ENCODE measurements at regions not wholly inside any gene's neighbourhood (a gene's known extent, or its start where the extent isn't known, plus 50 kb on each side); places are given as distances from the start of the nearest gene placed in this dataset.

DNA sequence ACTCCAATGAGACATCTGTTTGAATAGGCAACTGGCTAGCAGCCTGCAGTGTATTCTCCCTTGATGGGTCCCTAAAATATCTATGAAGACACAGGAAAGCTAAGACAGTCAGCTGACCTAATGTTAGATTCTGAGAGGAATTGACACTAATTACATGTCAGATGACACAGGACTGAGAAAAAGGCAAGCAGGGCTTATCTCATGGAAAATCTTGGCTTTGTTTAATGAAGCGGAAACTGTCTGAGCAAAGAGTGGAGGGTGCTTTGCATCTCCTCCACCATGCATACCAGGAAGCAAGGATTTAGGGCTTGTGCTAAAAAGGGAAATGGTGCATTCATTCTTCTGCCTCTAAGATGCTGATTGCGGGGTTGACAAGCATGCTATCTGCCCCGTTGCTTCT is 135.5 kb upstream of the GLI3 start:
- DNase-seq (ENCODE audit: low read depth): peak; percentile 73

DNA sequence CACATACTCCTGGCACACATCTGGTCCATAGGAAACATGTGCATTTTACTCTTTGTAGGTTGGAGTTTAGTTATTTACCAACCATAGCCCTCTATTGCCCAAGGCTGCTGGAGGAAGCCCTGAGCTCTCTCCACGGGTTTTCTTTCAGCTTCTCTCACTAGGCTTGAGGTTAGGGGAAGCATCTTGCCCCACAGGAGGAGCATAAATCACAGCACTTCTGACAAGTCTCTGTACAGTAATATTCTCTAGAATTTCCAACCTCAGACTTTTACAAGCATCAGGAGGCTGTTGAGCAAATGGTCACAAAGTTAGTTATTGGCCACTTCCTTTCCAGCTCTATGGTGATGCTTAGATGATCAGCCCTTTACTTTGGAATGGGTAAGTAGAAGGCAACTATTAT is 122.9 kb upstream of the GLI3 start:
- DNase-seq (ENCODE audit: low read depth): peak; percentile 31

DNA sequence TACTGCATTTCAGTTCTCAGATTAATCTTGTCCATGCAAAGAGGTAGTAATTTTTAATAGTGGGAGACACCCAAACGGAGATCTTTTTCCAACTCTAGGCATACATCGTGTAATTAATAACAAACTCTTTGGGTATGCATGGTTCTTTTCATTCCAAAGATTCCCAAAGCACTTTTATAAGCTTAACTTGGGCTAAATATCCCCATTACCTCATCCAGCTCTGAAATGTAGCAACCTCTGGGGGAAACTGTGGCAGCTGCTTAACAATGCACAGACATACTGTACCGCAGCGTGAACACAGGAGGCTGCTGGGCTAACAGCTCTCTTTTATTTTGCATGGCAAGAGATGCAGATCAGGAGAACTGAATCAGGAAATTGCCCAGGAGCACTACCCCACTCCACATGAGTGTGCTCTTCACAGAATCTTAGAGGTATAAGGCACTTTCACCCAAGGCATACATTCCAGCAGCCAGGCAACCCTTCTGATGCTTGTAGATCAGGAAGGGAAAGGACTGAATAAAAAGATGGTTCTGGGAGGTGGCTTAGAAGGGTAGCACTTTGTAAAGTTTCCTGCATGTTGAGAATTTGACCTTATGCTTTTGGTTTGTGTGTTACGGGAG is 114.4 kb upstream of the GLI3 start:
- no peak for DNase-seq (ENCODE audit: low read depth)

DNA sequence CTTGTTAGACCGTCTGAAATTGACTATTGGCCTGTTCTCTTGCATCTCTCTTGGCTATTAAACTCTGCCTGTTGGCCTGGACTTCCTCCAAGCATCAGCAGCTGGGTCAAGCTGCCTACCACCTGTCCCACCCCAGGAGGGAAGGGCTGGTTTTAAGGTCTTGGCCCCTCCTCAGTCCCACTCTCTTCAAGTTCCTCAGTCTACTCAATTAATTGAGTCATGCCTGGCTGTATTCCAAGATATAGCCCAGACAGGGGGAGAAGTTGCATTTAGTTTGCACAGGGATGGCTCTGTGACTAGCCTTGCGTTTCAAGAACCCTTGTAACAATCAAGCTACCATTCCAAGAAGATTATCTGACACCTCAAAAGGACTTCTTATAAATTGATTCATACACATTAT is 113.8 kb upstream of the GLI3 start:
- peak; percentile 16 for DNase-seq (ENCODE audit: low read depth)

DNA sequence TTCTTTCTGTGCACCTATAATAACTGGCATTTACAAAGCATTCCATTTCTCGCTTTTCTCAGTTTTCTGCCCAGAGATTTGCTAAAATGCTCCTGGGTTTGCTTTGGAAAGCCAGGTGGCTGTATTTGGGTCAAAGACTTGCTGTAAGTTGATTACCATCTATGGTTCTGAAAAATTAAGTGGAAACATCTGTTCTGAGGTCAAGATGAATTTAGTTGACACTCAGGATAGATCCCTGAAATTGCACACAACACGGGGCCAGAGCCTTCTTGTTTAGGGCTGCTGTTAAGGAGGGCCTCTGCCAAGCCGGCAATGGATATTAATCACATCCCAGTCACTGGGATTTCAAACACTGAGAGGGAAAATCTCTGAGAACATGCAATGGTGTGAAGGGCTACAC is 111.6 kb upstream of the GLI3 start:
- DNase-seq (ENCODE audit: low read depth): peak; percentile 47

DNA sequence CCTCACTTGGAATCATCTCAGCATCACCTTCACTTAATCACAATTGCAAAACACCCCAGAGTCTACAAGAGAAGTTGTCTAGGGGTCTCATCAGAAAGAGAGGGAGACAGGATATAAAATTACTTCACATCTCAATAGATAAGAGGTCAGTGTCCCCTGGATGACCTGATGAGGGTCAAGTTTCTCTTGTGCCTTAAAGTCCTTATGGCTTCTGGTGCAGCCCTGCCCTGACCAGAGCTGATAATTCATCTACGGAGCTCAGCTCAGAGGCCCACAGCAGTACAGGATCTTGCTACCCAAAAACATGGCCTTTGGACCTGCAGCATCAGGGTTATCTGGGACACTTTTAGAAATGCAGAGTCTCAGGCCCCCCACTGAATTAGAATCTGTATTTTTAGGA is 111.1 kb upstream of the GLI3 start:
- no peak for DNase-seq (ENCODE audit: low read depth)

DNA sequence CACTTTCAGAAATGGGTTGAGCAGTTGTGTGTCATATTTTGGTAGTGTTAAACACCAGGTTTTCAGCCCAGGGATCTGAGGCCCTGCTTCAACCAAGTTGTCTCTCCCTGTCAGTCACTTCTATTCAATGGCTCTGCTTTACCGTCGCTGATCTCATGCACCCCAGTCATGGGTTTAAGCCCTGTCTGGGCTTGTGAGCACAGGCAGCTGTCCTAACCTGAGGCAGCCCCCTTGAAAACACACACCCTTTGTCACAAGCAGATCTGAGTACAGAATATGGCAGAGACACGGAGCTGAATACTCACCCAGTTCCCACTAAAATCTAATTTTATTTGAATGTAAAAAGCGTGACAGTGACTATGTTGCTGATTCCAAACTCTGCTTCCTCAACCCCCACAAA is 110.6 kb upstream of the GLI3 start:
- DNase-seq (ENCODE audit: low read depth): no peak

DNA sequence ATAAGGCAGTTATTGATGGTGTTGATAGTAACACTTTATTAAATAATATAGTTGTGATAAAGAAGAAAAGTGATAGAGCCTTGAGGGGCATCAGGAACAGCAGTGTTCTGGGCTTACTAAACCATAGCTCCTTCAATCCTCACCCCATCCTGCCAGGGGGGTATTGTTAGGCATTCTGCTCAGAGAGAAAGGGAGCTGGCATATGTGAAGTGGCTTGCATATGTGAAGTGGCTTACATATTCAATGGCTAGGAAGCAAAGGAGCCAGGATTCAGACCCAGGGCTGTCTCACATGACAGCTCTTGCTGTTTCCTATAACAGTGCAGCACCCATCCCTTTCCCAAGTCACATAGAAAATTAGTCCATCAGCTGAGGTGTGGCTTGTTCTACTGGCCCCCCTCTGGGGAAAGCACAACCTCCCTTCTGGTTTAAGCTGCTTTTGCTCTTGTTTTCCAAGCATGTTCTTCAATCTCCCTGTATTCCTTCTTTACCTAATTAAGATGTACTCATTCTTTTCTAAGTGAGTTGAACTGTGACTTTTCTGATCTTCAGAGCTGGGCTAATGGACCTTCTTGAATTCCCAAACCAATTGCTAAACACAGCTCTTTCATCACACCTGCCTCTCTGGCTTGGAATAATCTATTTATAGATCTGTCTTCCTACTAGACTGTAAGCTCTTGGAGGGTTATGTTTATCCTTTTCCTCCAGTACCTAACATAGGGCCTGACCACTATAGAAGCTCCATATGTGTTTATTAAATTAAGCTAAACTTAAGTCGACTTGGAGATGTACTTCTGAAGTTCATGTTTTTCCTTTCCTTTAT is 108.7 kb upstream of the GLI3 start:
- DNase-seq (ENCODE audit: low read depth): no peak

DNA sequence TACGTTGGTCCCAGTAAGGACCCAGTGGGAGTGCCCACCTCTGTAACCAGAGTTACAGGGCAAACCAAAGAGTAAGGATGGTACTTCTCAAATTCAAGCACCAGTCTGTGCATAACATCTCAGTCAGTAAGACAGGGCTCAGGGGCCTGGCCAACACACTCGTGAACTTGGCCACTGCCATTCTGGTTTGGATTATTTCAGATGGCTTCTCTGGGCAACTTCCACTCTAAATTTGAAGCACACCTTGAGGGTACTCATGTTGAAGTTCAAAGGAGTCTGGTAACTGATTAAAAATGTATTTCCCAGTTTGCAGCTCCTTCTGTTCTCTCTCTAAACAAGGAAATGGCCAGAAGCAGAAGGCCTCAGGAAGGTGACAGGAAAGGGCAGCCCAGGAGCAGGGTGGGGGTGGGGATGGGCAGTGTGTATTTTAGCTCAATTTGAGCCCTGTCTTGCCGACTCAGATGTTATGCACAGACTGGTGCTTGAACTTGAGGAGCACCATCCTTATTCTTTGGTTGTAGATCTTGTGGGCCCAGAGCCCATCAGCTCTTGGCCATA is 107.3 kb upstream of the GLI3 start:
- DNase-seq (ENCODE audit: low read depth): no peak

DNA sequence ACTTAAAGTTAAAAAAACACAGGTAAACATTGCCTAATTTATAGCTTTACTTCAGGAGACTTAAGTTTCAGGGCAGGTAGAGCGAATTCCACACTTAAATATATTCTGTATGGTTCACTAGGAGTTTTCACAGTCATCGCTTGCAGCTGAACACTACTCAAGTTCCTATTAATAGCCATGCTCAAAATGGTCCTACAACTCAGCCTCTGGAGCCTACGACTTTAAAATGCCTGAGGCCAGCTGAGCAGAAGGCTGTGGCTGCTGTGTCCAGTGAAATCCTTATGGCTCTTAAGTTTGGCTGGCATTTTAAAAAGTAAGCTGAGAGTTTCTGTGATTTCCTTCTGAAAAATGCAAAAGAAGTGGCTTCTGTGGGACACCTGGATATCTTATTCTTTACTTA is 105.4 kb upstream of the GLI3 start:
- DNase-seq (ENCODE audit: low read depth): peak; percentile 43

DNA sequence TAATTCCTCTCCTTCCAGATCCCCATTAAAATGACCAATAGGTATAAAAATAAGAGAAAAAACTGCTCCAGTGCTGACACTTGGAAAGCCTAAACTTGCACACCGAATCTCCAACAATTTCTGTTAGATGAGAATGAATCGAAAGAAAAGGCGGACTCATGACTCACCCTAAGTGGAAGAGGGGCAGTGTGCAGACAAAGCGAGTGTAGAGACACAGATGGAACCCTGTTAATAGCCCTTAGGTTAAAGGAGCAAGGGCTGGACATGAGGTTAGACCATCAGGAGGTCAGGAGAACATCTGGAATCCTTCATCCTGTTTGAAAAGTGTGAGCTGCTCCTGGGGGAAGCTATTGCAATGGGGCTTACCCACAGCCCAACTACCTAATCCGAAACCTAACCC is 103.4 kb upstream of the GLI3 start:
- peak; percentile 50 for DNase-seq (ENCODE audit: low read depth)

DNA sequence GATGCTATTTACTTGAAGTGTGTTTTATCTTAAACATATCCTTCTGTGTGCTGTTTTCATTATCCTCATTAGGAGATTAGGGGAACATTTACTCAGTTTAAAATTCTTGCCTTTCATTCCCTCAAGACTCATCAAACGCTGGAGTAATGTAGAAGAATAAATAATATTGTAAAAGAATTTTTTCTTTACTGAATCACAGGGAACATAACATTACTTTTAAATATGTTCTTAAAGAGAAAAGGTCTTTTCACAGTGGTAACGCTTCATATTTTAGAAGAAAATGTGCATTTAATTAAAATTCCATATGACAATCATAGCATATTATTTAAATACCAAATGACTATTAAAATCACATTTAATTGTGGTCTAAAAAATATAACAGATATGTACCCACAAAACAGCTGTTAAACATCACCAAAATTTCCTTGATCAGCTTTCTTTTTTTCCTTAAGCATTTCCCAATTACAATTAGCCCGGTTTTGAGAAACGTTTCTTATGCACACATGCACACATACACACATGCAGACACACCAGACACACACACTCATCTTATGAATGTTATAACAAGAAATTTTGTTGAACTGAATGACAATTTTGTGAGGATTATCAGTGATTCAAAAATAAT is 102.0 kb upstream of the GLI3 start:
- DNase-seq (ENCODE audit: low read depth): no peak

DNA sequence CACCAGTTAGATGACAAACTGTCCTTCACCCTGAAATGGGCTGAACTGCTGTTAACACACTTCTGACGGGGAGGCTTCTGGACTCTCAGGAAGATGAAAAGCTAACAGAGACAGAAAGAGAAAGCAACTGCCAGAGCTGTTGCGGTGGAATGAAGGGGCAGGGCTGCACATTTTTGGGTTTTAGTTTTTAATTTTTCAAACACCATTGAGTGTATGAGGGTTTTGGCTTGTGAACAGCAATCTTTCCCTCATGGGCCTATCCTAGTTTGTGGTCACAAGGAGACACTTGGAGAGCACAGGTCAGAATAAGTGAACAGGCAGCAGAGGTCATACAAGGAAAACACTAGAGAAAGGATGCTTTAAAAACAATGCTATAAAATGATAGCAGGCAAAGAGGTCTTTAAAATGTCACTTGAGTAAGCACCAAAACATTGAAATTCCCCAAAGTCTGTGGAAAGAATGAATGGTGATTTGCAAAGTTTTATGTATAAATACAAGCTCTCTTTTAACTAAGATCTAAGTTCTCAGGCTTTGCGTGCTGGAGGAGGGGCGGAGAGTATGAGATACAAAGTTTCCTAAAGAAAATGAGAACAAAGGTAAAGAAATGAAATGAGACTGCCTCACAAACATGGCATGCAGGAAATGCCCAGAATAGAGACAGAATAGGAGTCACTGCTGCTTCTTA is 101.4 kb upstream of the GLI3 start:
- peak; percentile 47 for DNase-seq (ENCODE audit: low read depth)

DNA sequence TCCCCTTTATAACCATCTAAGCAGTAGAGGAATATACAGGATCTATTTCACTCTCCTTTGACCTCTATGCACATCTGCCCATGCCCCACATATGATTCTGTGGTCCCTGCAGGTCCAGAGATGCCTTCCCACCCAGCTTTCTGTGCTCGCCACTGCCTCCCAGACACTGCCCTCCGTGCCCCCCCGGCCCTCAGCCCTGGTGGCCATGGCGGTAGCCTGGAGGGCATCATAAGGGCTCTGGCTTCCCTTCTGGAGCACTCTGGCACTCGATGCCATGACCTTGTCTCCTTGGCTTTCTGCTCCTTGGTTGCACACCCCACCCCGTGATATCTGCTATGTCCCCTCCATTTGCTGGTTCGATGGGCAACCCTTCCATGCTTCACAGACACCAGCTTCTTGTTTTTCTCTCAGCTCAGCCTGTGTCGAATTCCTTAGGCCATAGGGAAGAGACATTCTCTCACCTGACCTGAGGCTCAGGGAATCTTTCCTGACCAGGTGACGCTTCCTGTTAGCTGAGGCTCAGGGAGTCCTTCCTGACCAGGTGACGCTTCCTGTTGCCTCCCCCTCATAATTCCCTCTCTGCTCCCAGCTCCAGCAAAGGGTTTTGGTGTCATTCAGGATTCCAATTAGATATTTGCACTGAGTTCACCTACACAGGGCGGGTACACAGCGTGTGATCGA is 100.4 kb upstream of the GLI3 start:
- no peak for DNase-seq (ENCODE audit: low read depth)

DNA sequence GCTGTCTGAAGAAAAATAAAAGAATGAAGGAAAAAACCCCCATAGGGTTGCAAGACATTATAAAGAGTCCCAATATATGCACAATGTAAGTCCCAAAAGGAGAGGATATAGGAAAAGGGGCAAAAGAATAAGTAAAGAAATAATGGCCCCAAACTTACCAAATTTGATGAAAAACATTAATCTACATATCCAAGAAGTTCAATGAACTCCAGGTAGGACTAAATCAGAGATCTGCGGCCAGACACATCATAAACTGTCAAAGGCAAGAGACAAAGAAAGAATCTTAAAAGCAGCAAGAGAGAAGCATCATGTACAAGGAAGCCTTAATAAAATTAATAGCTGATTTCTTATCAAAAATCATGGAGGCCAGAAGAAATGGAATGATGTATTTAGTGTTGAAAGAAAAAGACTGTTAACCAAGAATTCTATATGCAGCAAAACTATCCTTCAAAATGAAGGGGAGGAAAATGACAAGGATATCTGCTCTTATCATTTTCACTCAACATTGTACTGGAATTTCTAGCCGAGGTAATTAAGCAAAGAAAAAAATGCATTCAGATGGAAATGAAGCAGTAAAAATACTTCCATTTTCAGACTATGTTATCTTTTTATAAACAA is 95.7 kb upstream of the GLI3 start:
- DNase-seq (ENCODE audit: low read depth): no peak

DNA sequence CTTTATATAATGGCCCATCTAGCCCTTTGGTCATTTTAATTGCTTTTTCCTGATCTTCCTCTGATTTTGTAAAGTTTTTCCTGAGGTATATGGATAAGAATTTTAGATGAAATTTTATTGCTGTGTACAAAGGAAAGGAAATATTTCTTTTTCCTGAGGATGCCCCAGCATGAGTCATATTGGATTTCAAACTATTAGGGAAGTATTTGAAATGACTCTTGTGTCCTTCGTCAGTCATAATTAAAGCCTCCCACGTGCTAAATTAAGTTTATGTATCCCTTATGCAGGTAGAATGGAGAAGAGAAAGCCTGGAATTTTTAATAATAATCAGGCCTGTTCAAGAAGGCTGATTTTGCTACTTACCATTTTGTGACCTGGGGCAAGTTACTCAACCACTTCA is 82.6 kb upstream of the GLI3 start:
- no peak for DNase-seq (ENCODE audit: low read depth)

DNA sequence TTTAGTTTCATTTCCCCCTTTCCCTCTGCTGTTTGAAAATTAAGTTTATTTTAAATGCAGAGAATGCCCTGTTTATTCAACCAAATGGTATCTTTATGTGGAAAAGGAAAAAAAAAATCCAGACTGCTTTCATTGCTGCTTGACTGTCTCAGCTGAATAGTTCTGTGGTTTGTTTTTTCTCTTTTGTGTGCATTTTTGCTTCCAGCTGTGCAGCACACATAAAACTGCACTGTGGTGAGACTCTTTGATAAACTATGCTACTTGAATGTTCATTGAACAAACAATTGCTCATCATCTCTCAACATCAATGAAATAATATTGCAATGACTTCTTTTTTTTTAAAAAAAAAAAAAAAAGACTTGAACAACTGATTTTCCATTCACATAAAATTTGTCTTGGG is 78.6 kb upstream of the GLI3 start:
- DNase-seq (ENCODE audit: low read depth): peak; percentile 68

DNA sequence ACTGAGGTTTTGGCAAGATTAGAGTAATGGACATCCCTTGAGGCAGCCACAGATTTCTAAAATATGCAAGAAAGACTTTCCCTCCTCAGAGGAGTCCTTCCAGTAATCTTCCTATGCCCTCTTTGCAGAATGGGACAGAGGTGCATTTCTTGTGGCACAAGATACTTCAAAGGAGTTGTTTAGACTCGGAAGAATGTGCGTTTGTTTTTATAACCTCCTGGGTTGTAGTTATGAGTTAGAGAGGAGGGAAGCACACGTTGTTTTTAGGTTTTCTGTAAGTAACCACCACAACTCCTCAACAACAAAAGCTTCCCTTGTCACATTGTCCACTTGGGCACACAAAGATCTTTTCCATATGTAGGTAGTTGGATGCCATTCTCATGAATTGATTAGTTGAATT is 78.1 kb upstream of the GLI3 start:
- peak; percentile 76 for DNase-seq (ENCODE audit: low read depth)

DNA sequence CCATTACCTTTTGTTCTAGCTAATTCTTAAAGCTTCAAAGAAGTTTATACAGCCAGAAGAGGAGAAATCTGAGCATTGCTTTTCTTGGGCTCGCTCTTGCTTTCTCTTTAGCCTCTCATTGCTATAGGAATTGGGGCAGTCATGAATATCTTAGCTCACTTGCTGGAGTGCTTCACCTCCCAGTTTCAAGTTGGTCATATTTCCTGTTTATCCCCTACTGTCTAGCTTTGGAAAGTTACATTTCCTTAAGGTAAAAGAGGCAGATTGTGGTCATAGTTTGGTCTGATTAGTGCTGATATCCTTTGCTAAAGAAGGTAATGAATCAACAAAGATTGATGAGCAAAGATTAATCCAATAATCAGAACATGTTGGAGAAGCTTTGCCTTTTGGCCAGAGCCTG is 77.7 kb upstream of the GLI3 start:
- peak; percentile 48 for DNase-seq (ENCODE audit: low read depth)

DNA sequence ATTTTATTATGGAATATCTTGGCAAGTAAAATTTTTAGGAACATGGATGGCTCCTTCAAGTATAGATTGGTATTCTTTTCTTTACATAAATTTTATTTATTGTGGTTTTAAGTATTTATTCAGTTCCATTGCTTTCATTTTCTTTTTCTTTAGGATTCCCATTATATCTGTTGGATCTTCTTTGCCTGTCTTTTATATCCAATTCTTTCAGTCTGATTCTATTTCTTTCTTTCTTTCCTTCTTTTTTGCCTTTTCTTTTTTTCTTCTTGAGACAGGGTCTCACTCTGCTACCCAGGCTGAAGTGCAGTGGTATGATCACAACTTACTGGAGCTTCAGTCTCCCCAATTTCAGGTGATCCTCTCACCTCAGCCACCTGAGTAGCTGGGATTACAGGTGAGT is 74.2 kb upstream of the GLI3 start:
- no peak for DNase-seq (ENCODE audit: low read depth)

DNA sequence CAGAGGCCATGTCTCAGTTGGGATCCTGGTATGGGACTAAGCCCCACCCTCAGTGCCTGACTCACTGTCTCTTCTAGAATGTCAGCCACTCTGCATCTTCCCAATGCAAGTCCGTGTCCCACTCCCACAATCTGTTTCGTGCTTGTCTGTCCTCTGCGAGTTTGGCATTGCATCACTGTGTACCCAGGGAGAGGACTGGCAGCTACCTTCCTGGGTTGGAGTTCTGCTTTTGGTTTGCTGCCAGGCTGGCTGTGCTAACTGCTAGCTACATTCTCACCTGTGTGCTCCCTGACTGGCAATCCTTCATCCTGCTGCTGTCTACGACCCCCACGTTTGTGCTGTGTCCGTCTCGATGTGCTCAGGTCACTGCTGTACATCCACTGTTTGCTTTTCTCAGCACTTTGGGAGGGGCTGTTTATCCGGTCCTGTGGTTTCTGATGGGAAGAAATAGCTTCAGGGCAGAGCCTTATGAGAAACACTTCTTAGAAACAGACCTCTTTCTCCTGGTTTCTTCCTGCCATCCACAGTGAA is 56.0 kb upstream of the GLI3 start:
- peak; percentile 70 for DNase-seq (ENCODE audit: low read depth)

Measured in RPMI7951 (cell line).